Heart right ventricle (tissue), 16 donors: ENCODE measurements at regions not wholly inside any gene's neighbourhood (a gene's known extent, or its start where the extent isn't known, plus 50 kb on each side); places are given as distances from the start of the nearest gene placed in this dataset.

ENCODE experiments used
- ATAC-seq, 8 donors: fragments of 200-7000 bp; cut with Tn5 transposase; one replicate each; pipeline ENCODE4 v1.9.1; 2020; ENCODE audit warnings: mild to moderate bottlenecking in 8 of 8, moderate library complexity in 8 of 8, moderate number of reproducible peaks in 1 of 8
- DNase-seq, 2 donors: peaks; one replicate each; pipeline ENCODE4 v3.0.0-alpha.2; 2020
- H3K27ac ChIP-seq, 10 donors: fragments of 200-600 bp; sonication (generic) in 2 of 10; one replicate each; pipeline versions ENCODE4 v1.5.0 to v1.8.0; 2020 to 2022; ENCODE audit warnings: mild to moderate bottlenecking in 3 of 10
- H3K27me3 ChIP-seq, 7 donors: fragments of 200-600 bp; one replicate each; pipeline ENCODE4 v1.8.0; 2021 to 2022; ENCODE audit warnings: mild to moderate bottlenecking in 2 of 7
- H3K36me3 ChIP-seq, 9 donors: fragments of 200-600 bp; sonication (generic) in 1 of 9; one replicate each; pipeline versions ENCODE4 v1.5.0 to v1.8.0; 2020 to 2022; ENCODE audit warnings: mild to moderate bottlenecking in 2 of 9
- H3K4me1 ChIP-seq, 9 donors: fragments of 200-600 bp; sonication (generic) in 1 of 9; one replicate each; pipeline versions ENCODE4 v1.5.0 to v1.8.0; 2020 to 2022; ENCODE audit warnings: mild to moderate bottlenecking in 4 of 9
- H3K4me3 ChIP-seq, 10 donors: fragments of 200-600 bp; sonication (generic) in 2 of 10; one replicate each; pipeline versions ENCODE4 v1.5.0 to v1.8.0; 2020 to 2022; ENCODE audit warnings: mild to moderate bottlenecking in 7 of 10, moderate library complexity in 2 of 10
- H3K9me3 ChIP-seq, 11 donors: fragments of 200-600 bp in 10 of 11; sonication (generic) in 2 of 11; one replicate each; pipeline versions ENCODE4 v1.5.0 to v1.8.0; 2013 to 2022; ENCODE audit warnings: mild to moderate bottlenecking in 2 of 11, control low read depth in 1 of 11, moderate library complexity in 1 of 11
- WGBS, 2 donors: extraction: QIAGEN DNeasy Blood & Tissue Kit; methylation state at CpG; one replicate each; pipeline ENCODE4 v1.1.7; 2013; ENCODE audit warnings: inconsistent platforms in 1 of 2; 5-methylcytosine and 5-hydroxymethylcytosine counted together
- intact Hi-C, 10 donors: fragments of 100-400 bp; cut with DNase I; formaldehyde crosslinking; loops; one replicate each; pipeline versions ENCODE4 v1.11.1 to v1.14.2; 2022
- TF ChIP-seq, protein P1 (sequence below), 9 donors: fragments of 200-600 bp; sonication (generic) in 2 of 9; IDR thresholded peaks; one replicate each; pipeline versions ENCODE4 v1.5.0 to v1.8.0; 2021 to 2022; ENCODE audit warnings: antibody characterized with exemption in 9 of 9, mild to moderate bottlenecking in 5 of 9, moderate library complexity in 1 of 9
- donor health status: Arrhythmogenic right ventricular cardiomyopathy.
- donor health status: ischemic (EF 13 %, LVEDD 7.1; RV severe dilation, severe dysfunction).
- donor health status: healthy with polysubstance abuse.
- donor health status: DM: no; HTN: yes; CAD: no.
- donor health status: DM: no; HTN: no; CAD: no.
- donor health status: ischemic (EF 25% LVEDD 6.9; RV normal size, moderate dysfunction).
- donor health status: ischemic (EF 25% LVEDD 5.7; RV mildly dilated, moderate dysfunction).
- donor health status: healthy.
- donor health status: DM: yes; HTN: yes; CAD: no.
- donor health status: Ischemic cardiomyopathy.
- donor health status: ischemic (EF 35%, LVEDD 5.7; RV mildly dilated, moderate dysfunction).
- donor health status: nonischemic (EF 11% LVEDD 7.7; RV severe dilation, severe dysfunction).
- donor health status: DM: yes; HTN: yes; CAD: no.
- donor health status: PGD.
- donor health status: ischemic (EF 29% LVEDD 5.4; RV normal size, mild dysfunction).
- donor health status: nonischemic (EF 23%, LVEDD 6.1; RV moderate dilation, normal function).

DNA sequence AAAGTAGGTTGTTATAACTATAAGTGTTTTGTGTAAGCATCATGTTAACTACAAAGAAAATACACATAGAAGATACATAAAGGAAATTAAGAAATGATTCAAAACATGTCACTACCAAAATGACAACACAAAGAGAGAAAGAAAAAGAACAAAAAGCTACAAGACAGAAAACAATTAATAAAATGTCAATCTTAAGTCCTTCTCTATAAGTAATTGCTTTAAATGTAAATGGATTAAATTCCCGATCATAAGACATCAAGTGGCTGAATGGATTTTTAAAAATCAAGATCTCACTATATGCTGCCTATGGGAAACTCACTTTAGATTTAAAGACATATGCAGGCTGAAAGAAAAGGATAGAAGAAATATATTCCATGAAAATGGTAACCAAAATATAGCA, 232.3 kb upstream of the NFIA start:
- WGBS, 2 donors: 99 to 100% methylated on average over 1 of the region's 1 CpG
- H3K4me1 ChIP-seq: no peaks in the 10 kb centered on the region

GRCh38 chr1:60849401-60849800, 233.0 kb upstream of the NFIA start:
- no peaks in the 10 kb centered on the region for H3K4me1 ChIP-seq
- no peaks in the 10 kb centered on the region for H3K36me3 ChIP-seq
- intact Hi-C loops: loop anchor here in 9 of 10 donors (2.0 to 10.0 kb wide), 4 partner anchors 193 to 1005 kb away; no protein-coding TSS in a partner anchor
- no peaks in the 10 kb centered on the region for H3K27me3 ChIP-seq
- TF ChIP-seq, protein P1, sequence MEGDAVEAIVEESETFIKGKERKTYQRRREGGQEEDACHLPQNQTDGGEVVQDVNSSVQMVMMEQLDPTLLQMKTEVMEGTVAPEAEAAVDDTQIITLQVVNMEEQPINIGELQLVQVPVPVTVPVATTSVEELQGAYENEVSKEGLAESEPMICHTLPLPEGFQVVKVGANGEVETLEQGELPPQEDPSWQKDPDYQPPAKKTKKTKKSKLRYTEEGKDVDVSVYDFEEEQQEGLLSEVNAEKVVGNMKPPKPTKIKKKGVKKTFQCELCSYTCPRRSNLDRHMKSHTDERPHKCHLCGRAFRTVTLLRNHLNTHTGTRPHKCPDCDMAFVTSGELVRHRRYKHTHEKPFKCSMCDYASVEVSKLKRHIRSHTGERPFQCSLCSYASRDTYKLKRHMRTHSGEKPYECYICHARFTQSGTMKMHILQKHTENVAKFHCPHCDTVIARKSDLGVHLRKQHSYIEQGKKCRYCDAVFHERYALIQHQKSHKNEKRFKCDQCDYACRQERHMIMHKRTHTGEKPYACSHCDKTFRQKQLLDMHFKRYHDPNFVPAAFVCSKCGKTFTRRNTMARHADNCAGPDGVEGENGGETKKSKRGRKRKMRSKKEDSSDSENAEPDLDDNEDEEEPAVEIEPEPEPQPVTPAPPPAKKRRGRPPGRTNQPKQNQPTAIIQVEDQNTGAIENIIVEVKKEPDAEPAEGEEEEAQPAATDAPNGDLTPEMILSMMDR (IDR thresholded peaks at IDR 0.05): no peak
- H3K27ac ChIP-seq: no peak overlapping the region
- ATAC-seq (no peak), DNase-seq (no peak)
- no peak overlapping the region for H3K4me3 ChIP-seq
- H3K9me3 ChIP-seq: peaks cover 0 to 35% (median 9%) of the 10 kb centered on the region in 11 donors

More for the DNA sequence above, 232.3 kb upstream of the NFIA start:
- intact Hi-C loops: loop anchor here in 3 of 10 donors (5.0 to 10.0 kb wide), 3 partner anchors 192 to 565 kb away; no protein-coding TSS in a partner anchor
- no peak overlapping the region for H3K4me3 ChIP-seq
- TF ChIP-seq, protein P1 (IDR thresholded peaks at IDR 0.05): no peak
- no peak overlapping the region for H3K27ac ChIP-seq
- DNase-seq (no peak), ATAC-seq (no peak)
- H3K9me3 ChIP-seq: peaks cover 0 to 28% (median 5%) of the 10 kb centered on the region in 11 donors
- H3K36me3 ChIP-seq: no peaks in the 10 kb centered on the region
- H3K27me3 ChIP-seq: no peaks in the 10 kb centered on the region

DNA sequence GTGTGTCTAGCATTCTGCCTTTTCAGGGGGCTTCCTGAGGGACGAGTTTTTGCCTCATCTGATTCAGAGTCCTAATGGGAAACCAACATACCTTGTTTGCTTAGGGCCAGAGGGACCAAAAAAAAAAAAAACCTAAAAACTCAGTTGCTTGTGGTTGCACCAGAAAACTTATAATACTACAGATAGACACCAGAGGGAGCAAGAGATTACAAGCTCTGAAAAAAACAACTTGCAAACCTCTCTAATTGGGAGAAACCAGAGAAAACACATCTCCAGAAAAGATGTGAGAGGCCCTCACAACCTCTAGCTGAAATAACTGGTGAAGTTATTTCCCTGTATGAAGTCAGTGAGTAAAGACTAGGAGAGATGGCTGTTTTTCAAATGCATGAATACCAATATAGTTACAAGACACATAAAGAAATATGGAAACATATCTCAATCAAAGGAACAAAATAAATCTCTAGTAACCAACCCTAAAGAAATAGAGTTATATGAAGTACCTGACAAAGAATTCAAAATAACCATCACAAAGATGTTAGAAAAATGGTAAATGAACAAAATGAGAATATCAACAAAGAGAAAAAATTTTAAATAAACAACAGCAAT, 233.7 kb upstream of the NFIA start:
- TF ChIP-seq, protein P1 (IDR thresholded peaks at IDR 0.05): peak; percentile 21 to 66 (median 59)
- H3K4me1 ChIP-seq: no peaks in the 10 kb centered on the region
- H3K27ac ChIP-seq: no peak overlapping the region
- H3K9me3 ChIP-seq: peaks cover 0 to 41% (median 9%) of the 10 kb centered on the region in 11 donors
- 21 to 32% methylated on average over 1 of the region's 1 CpG for WGBS, 2 donors
- no peak for DNase-seq
- no peaks in the 10 kb centered on the region for H3K36me3 ChIP-seq
- ATAC-seq: no peak
- intact Hi-C loops: loop anchor here in 9 of 10 donors (2.0 to 10.0 kb wide), 4 partner anchors 194 to 1006 kb away; no protein-coding TSS in a partner anchor
- no peak overlapping the region for H3K4me3 ChIP-seq
- H3K27me3 ChIP-seq: no peaks in the 10 kb centered on the region

DNA sequence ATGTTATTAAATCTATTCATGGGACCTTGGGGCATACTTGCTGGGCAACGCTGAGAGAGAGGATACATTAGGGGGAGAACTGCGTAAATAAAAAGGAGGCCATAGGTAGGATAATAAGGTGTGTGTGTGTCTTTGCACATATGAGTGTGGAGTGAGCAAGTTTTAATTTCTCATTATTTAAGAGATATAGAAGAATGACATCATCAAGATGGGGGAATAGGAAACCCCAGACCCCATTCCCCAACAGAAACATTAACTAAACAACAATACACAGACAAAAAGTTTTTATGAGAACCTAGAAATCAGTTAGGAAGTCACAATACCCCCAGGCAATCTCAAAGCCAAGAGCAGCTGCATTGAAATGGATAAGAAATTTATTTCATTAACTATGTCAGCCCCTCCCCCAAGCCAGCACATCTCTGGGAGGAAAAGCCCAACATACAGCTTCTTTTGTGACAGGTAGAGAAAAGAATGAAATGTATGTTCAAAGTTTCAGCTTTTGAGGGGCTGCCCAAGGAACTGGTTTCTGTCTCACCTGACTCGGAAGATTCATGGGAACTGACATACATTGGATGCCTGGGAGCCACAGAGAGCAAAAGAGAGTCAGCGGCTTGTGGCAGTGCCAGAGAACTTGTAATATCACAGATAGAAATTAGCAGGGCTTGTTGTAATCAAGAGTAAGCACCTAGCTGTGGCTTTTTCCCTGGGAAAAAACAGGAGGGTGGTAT, 234.3 kb upstream of the NFIA start:
- Histone ChIP-seq H3K4me1 (no peaks in the 10 kb centered on the region), H3K27me3 (no peaks in the 10 kb centered on the region), H3K36me3 (no peaks in the 10 kb centered on the region), H3K9me3 (peaks cover 0 to 41% (median 9%) of the 10 kb centered on the region in 11 donors), H3K4me3 (no peak overlapping the region), H3K27ac (no peak overlapping the region)
- intact Hi-C loops: loop anchor here in 9 of 10 donors (2.0 to 10.0 kb wide), 4 partner anchors 194 to 1007 kb away; no protein-coding TSS in a partner anchor
- TF ChIP-seq, protein P1 (IDR thresholded peaks at IDR 0.05): no peak
- WGBS, 2 donors: 85 to 91% methylated on average over 4 of the region's 4 CpGs
- no peak for ATAC-seq
- no peak for DNase-seq
